ENCODE measurements at regions not wholly inside any gene's neighbourhood (a gene's known extent, or its start where the extent isn't known, plus 50 kb on each side); places are given as distances from the start of the nearest gene placed in this dataset.
A peak's percentile ranks its signal among the peaks of the same experiment; 100 is the strongest.

DNA sequence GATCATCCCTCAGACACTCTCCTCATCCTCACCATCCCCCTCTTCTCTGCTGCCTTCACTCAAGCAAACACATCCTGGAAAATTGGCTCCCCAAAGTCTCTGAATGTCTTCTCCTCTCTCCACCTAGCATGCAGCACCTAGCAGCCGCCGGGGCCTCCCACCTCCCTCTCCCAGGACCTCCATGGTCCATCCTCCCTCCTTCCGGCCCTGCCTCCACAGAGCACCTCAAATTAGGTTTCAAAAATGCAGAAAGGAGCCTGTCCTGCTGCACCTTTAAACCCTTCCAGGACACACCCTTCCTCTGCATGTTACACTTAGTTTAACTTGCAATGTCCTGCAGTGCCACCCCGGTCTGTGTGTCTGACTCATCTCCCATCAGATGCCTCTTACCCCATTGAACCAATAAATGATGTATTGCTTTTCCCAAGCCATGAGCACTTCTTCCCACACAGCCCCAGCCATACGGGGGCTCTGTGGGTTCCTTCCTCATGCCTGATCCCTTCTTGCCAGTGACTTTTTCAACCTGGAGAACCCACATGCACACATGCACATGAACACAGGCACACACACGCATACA is 582.5 kb upstream of the MGMT start:
- TF ChIP-seq, protein P1, sequence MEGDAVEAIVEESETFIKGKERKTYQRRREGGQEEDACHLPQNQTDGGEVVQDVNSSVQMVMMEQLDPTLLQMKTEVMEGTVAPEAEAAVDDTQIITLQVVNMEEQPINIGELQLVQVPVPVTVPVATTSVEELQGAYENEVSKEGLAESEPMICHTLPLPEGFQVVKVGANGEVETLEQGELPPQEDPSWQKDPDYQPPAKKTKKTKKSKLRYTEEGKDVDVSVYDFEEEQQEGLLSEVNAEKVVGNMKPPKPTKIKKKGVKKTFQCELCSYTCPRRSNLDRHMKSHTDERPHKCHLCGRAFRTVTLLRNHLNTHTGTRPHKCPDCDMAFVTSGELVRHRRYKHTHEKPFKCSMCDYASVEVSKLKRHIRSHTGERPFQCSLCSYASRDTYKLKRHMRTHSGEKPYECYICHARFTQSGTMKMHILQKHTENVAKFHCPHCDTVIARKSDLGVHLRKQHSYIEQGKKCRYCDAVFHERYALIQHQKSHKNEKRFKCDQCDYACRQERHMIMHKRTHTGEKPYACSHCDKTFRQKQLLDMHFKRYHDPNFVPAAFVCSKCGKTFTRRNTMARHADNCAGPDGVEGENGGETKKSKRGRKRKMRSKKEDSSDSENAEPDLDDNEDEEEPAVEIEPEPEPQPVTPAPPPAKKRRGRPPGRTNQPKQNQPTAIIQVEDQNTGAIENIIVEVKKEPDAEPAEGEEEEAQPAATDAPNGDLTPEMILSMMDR (IDR thresholded peaks at IDR 0.05): no peak
- TF ChIP-seq POLR2AphosphoS5 (IDR thresholded peaks at IDR 0.05; ENCODE audit: insufficient read depth in 1 of 2, low read depth in 1 of 2) (no peak), POLR2A (IDR thresholded peaks at IDR 0.05) (no peak)
- no peaks in the 10 kb centered on the region for H3K4me1 ChIP-seq
- H3K36me3 ChIP-seq: no peaks in the 10 kb centered on the region
- no peak overlapping the region for H3K27ac ChIP-seq
- intact Hi-C loops (cut with DNase I): no loop called here
- no peak overlapping the region for H3K4me3 ChIP-seq
- peaks cover under 1% of the 10 kb centered on the region for H3K9me3 ChIP-seq
- peak in 1 of 2 donors; percentile 40 for DNase-seq (ENCODE audit: extremely low spot score in 2 of 2)
- H3K27me3 ChIP-seq: no peaks in the 10 kb centered on the region

DNA sequence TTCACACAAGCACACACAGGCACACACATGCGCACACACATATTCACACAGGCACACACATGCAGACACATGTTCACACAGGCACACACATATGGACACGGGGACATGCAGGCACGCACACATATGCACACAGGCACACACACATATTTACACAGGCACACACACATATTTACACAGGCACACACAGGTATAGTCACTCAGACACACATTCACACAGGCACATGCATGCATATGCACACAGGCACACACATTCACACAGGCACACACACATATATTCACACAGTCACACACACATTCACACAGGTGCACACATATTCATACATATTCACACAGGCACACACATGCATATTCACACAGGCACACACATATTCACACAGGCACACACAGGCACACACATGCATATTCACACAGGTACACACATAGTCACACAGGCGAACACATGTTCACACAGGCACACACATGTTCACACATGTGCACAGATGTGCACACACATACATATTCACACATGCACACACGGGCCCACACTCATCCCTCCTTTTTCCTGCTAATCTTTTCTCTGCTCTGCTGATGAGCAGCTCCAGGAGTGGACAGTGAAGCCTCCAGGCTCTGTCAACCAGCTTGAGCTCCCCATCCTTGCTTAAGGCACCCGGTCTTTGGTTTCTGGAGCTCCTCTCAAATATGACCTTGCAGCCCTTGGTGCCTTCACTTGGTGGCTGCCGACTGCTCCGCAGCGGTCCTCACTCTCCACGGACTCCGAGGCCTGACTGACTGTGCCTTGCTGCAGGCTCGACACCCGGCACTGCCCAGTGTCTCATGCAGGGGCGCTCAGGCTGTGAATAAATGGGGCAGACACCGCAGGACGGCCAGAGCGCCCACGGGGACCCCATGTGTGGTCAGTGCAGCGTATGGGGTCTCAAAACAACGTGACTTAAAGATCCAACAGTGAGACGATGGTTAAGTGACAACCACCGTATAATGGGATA is 581.2 kb upstream of the MGMT start:
- H3K36me3 ChIP-seq: no peaks in the 10 kb centered on the region
- no peaks in the 10 kb centered on the region for H3K27me3 ChIP-seq
- TF ChIP-seq POLR2A (IDR thresholded peaks at IDR 0.05) (no peak), POLR2AphosphoS5 (IDR thresholded peaks at IDR 0.05; ENCODE audit: insufficient read depth in 1 of 2, low read depth in 1 of 2) (no peak)
- TF ChIP-seq, protein P1 (IDR thresholded peaks at IDR 0.05): no peak
- intact Hi-C loops (cut with DNase I): no loop called here
- H3K4me3 ChIP-seq: no peak overlapping the region
- H3K27ac ChIP-seq: no peak overlapping the region
- H3K9me3 ChIP-seq: peaks cover 4% of the 10 kb centered on the region
- peak in 1 of 2 donors; percentile 67 for DNase-seq (ENCODE audit: extremely low spot score in 2 of 2)
- no peaks in the 10 kb centered on the region for H3K4me1 ChIP-seq

DNA sequence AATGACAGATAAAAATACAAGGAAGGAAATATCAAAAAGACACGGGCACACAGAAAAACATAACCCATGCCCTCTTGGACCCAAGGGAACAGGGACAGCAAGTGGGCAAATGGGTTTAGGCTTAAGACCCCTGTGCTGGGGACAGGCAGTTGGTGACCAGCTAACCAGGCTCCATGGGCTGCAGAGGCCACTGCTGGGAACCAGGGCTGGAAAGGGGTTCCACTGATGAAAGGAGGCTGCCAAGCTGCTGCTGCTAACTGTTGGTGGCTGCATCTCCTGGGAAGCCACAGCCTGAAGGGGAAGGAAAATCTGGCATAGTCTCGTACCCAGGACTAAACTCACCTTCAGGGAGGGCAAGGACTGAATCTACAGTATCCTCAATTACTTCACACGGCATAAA is 579.2 kb upstream of the MGMT start:
- DNase-seq (ENCODE audit: extremely low spot score in 2 of 2): peak in 1 of 2 donors; percentile 34

DNA sequence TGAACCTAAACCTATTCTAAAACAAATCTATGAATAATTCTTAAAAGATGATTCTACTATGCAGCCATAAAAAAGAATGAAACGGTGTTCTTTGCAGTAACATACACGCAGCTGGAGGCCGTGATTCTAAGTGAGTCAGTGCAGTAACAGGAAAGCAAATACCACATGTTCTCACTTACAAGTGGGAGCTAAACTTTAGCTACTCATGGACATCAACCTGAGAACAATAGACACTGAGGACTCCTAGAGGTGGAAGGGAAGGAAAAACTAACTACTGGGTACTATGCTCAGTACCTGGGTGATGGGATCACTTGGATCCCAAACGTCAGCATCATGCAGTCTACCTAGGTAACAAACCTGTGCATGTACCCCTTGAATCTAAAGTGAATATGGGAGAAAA is 575.0 kb upstream of the MGMT start:
- TF ChIP-seq, protein P1 (IDR thresholded peaks at IDR 0.05): no peak
- TF ChIP-seq POLR2A (IDR thresholded peaks at IDR 0.05): no peak
- TF ChIP-seq POLR2AphosphoS5 (IDR thresholded peaks at IDR 0.05; ENCODE audit: insufficient read depth in 1 of 2, low read depth in 1 of 2): no peak
- Histone ChIP-seq H3K4me1 (no peaks in the 10 kb centered on the region), H3K9me3 (peaks cover 4% of the 10 kb centered on the region), H3K36me3 (no peaks in the 10 kb centered on the region), H3K4me3 (no peak overlapping the region), H3K27ac (no peak overlapping the region), H3K27me3 (no peaks in the 10 kb centered on the region)
- no peak for DNase-seq (ENCODE audit: extremely low spot score in 2 of 2)
- intact Hi-C loops (cut with DNase I): no loop called here

More for the DNA sequence above, 579.2 kb upstream of the MGMT start:
- Histone ChIP-seq H3K4me1 (no peaks in the 10 kb centered on the region), H3K36me3 (no peaks in the 10 kb centered on the region), H3K27ac (no peak overlapping the region), H3K9me3 (peaks cover 4% of the 10 kb centered on the region), H3K4me3 (no peak overlapping the region), H3K27me3 (no peaks in the 10 kb centered on the region)
- TF ChIP-seq POLR2A (IDR thresholded peaks at IDR 0.05): no peak
- TF ChIP-seq, protein P1 (IDR thresholded peaks at IDR 0.05): no peak
- TF ChIP-seq POLR2AphosphoS5 (IDR thresholded peaks at IDR 0.05; ENCODE audit: insufficient read depth in 1 of 2, low read depth in 1 of 2): no peak
- intact Hi-C loops (cut with DNase I): no loop called here
